GM10266 (cell line): ENCODE measurements at regions not wholly inside any gene's neighbourhood (a gene's known extent, or its start where the extent isn't known, plus 50 kb on each side); places are given as distances from the start of the nearest gene placed in this dataset.

Source experiments
- DNase-seq: peaks from one replicate; pipeline ENCODE4 v3.0.0; 2012; ENCODE audit errors: extremely low spot score
- CTCF ChIP-seq: IDR thresholded peaks from 2 replicates; pipeline ENCODE4 v1.5.1; 2012; ENCODE audit warnings: mild to moderate bottlenecking, low read depth; ENCODE audit not compliant: control insufficient read depth, insufficient read depth; ENCODE audit errors: missing control alignments

- no peak for DNase-seq
- TF ChIP-seq CTCF: no peak
These were observed 418.2 kb upstream of the PODXL start for GRCh38 chr7:131974671-131975070.

- no peak for TF ChIP-seq CTCF
- no peak for DNase-seq
These were observed 415.8 kb upstream of the PODXL start for GRCh38 chr7:131972251-131972650.

GRCh38 chr7:131970602-131971001 is 414.2 kb upstream of the PODXL start:
- no peak for DNase-seq
- no peak for TF ChIP-seq CTCF

- TF ChIP-seq CTCF: no peak
- no peak for DNase-seq
These were observed 413.1 kb upstream of the PODXL start for GRCh38 chr7:131969560-131969959.

GRCh38 chr7:131967216-131967730 is 410.8 kb upstream of the PODXL start:
- no peak for TF ChIP-seq CTCF
- no peak for DNase-seq

- TF ChIP-seq CTCF: no peak
- no peak for DNase-seq
These were observed 407.8 kb upstream of the PODXL start for GRCh38 chr7:131964203-131964602.

- no peak for TF ChIP-seq CTCF
- DNase-seq: no peak
These were observed 404.7 kb upstream of the PODXL start for GRCh38 chr7:131961054-131961680.
